GM12878 (cell line): ENCODE measurements at regions not wholly inside any gene's neighbourhood (a gene's known extent, or its start where the extent isn't known, plus 50 kb on each side); places are given as distances from the start of the nearest gene placed in this dataset.
A peak's percentile ranks its signal among the peaks of the same experiment; 100 is the strongest.

Experiments
- ATAC-seq: fragments of 200-7000 bp; cut with Tn5 transposase; 3 replicates; pipeline ENCODE4 v1.9.1; 2020; ENCODE audit warnings: mild to moderate bottlenecking, moderate library complexity
- BruUV-seq: library from RNA; stranded (reverse); fragments of 400-500 nt; replicated peaks from 2 replicates; lab custom pipeline; 2021; lab: Mats Ljungman, UMichigan
- CTCF ChIA-PET: fragments of 300-600 bp; sonication (Branson Sonifier 250); formaldehyde crosslinking; extraction: SDS; loops from one replicate; lab custom pipeline; 2021; ENCODE audit warnings: inconsistent platforms; lab: Yijun Ruan, JAX
- POLR2A ChIA-PET: fragments of 350-600 bp; formaldehyde crosslinking; extraction: SDS; loops from one replicate; lab custom pipeline; 2021; ENCODE audit warnings: inconsistent platforms; lab: Charles Lee
- RAD21 ChIA-PET: fragments of 300-600 bp; sonication (Branson Sonifier 250); formaldehyde crosslinking; loops from one replicate; lab custom pipeline; 2023; ENCODE audit warnings: antibody characterized with exemption; ENCODE audit not compliant: unreplicated experiment; lab: Charles Lee
- SMC1A ChIA-PET: fragments of 300-600 bp; sonication (Branson Sonifier 250); formaldehyde crosslinking; loops from one replicate; lab custom pipeline; 2023; ENCODE audit not compliant: unreplicated experiment, uncharacterized antibody; lab: Charles Lee
- DNase-seq: peaks from one replicate; pipeline ENCODE4 v3.0.0-alpha.2; 2011; ENCODE audit warnings: low read depth, low spot score
- FAIRE-seq: peaks from 3 replicates; lab custom pipeline; 2011; peaks lifted over from hg19 to GRCh38; lab: Jason Lieb, UNC
- H2AFZ ChIP-seq: 2 replicates; pipeline ENCODE4 v1.6.0; 2011; ENCODE audit warnings: low read depth, low read length, control low read depth; ENCODE audit not compliant: control insufficient read depth
- H3K27ac ChIP-seq: 2 replicates; pipeline ENCODE4 v1.5.1; 2011; ENCODE audit warnings: control low read depth; ENCODE audit not compliant: control insufficient read depth, insufficient read depth
- H3K27me3 ChIP-seq, 2 experiments: replicated peaks in 1 of 2; 2 replicates each; pipeline versions ENCODE4 v1.6.0 to v1.6.1; 2011; ENCODE audit warnings: low read length in 1 of 2; ENCODE audit not compliant: control insufficient read depth in 2 of 2, insufficient read depth in 2 of 2
- H3K36me3 ChIP-seq, 2 experiments: 2 replicates each; pipeline ENCODE4 v1.5.1; 2011; ENCODE audit warnings: low read length in 1 of 2; ENCODE audit not compliant: control insufficient read depth in 2 of 2, insufficient read depth in 2 of 2
- H3K4me1 ChIP-seq: 2 replicates; pipeline ENCODE4 v1.6.1; 2011; ENCODE audit warnings: mild to moderate bottlenecking, low read length, moderate library complexity, mixed read lengths; ENCODE audit not compliant: control insufficient read depth, insufficient read depth
- H3K4me2 ChIP-seq: 2 replicates; pipeline ENCODE4 v1.6.0; 2011; ENCODE audit warnings: control low read depth; ENCODE audit not compliant: control insufficient read depth, insufficient read depth
- H3K4me3 ChIP-seq: fragments of 200-600 bp; sonication (generic); 2 replicates; pipeline ENCODE4 v1.5.1; 2016
- H3K79me2 ChIP-seq: 2 replicates; pipeline ENCODE4 v1.6.0; 2011; ENCODE audit warnings: low read length; ENCODE audit not compliant: control insufficient read depth, insufficient read depth
- H3K9ac ChIP-seq: 2 replicates; pipeline ENCODE4 v1.8.0; 2011; ENCODE audit warnings: low read length, control low read depth, mixed read lengths; ENCODE audit not compliant: control insufficient read depth, insufficient read depth
- H3K9me3 ChIP-seq: replicated peaks from 3 replicates; pipeline ENCODE4 v1.5.1; 2011; ENCODE audit warnings: mild to moderate bottlenecking, low read length; ENCODE audit not compliant: control insufficient read depth, insufficient read depth
- H4K20me1 ChIP-seq: 2 replicates; pipeline ENCODE4 v1.6.0; 2011; ENCODE audit not compliant: control insufficient read depth, insufficient read depth
- MEF2B ChIP-seq: fragments of 450-650 bp; IDR thresholded peaks from 2 replicates; pipeline ENCODE4 v1.6.1; 2018; ENCODE audit warnings: mild to moderate bottlenecking, moderate library complexity; ENCODE audit not compliant: partially characterized antibody, poor library complexity, severe bottlenecking
- SMAD1 ChIP-seq: fragments of 450-650 bp; IDR thresholded peaks from 2 replicates; pipeline ENCODE4 v1.6.1; 2018; ENCODE audit warnings: mild to moderate bottlenecking, low read depth; ENCODE audit not compliant: partially characterized antibody
- SMAD5 ChIP-seq: IDR thresholded peaks from 2 replicates; pipeline ENCODE4 v1.6.1; 2016; ENCODE audit warnings: antibody characterized with exemption, low read depth
- SPI1 ChIP-seq: IDR thresholded peaks from 2 replicates; pipeline ENCODE4 v1.6.1; 2011; ENCODE audit warnings: low read depth, mild to moderate bottlenecking, low read length, moderate library complexity, borderline replicate concordance; ENCODE audit not compliant: insufficient read depth
- WGBS: methylation state at CpG from one replicate; pipeline ENCODE4 v1.1.6; 2016; ENCODE audit warnings: low lambda C conversion rate; ENCODE audit not compliant: insufficient replicate concordance, insufficient coverage; ENCODE audit errors: missing lambda C conversion rate; 5-methylcytosine and 5-hydroxymethylcytosine counted together
- in situ Hi-C: fragments of 300-500 bp; cut with MboI; formaldehyde crosslinking; loops from 9 replicates; pipeline ENCODE4 v1.14.3; 2018; ENCODE audit warnings: mixed read lengths
- intact Hi-C: fragments of 100-400 bp; cut with micrococcal nuclease; formaldehyde crosslinking; loops from one replicate; pipeline ENCODE4 v1.14.2; 2022; ENCODE audit not compliant: unreplicated experiment
- TF ChIP-seq, protein P1 (sequence below): fragments of 450-650 bp; IDR thresholded peaks from 2 replicates; pipeline ENCODE4 v1.6.1; 2017; ENCODE audit warnings: mild to moderate bottlenecking
- TF ChIP-seq, protein P2 (sequence below): fragments of 450-650 bp; IDR thresholded peaks from 2 replicates; pipeline ENCODE4 v1.6.1; 2016; ENCODE audit warnings: mild to moderate bottlenecking
- TF ChIP-seq, protein P3 (sequence below): IDR thresholded peaks from 2 replicates; pipeline ENCODE4 v1.6.1; 2012; ENCODE audit warnings: low read depth, low read length, improper control_type of control experiment
- TF ChIP-seq, protein P4 (sequence below): fragments of 450-650 bp; formaldehyde crosslinking; IDR thresholded peaks from 2 replicates; pipeline ENCODE4 v1.4.0; 2020; ENCODE audit warnings: mild to moderate bottlenecking, moderate library complexity
- TF ChIP-seq, protein P5 (sequence below): fragments of 450-650 bp; IDR thresholded peaks from 2 replicates; pipeline ENCODE4 v1.6.1; 2016; ENCODE audit warnings: mild to moderate bottlenecking

DNA sequence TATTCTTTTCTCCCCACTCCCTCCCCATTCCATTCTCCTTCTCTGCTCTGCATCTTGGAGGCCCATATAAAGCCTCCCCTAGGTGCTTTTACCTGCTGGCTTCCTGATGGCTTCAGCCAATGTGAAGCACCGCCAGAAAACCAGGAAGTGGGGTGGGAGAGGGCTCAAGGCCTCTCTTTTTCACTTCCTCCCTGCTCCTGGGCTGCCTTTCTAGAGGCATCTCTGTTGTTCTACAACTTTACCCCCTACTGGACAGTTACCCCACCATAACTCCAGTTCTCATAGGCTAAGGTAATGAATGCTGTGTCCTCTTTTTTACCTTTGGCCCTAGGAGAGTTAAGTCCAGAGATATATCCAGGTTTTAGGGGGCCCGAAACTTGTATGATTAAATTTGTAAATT is 62.4 kb upstream of the PPARGC1A start:
- ChIA-PET SMC1A (no interaction called here), POLR2A (no interaction called here), CTCF (no interaction called here), RAD21 (no interaction called here)
- H3K9ac ChIP-seq = no peak overlapping the region
- ATAC-seq = peak; percentile 33; the same call in 1 of the 3 replicates
- no peaks in the 10 kb centered on the region for H3K4me1 ChIP-seq
- H3K9me3 ChIP-seq = no peaks in the 10 kb centered on the region
- intact Hi-C loops (no loop called here), in situ Hi-C loops (no loop called here)
- no peaks in the 10 kb centered on the region for H3K79me2 ChIP-seq
- TF ChIP-seq SMAD5 (no peak), SPI1 (peak; percentile 67; the same call in 1 of the 2 replicates)
- no peak overlapping the region for H3K4me3 ChIP-seq
- no peak for DNase-seq
- no peak overlapping the region for H3K4me2 ChIP-seq
- 47% methylated on average over 2 of the region's 2 CpGs for WGBS
- no peak overlapping the region for H2AFZ ChIP-seq
- BruUV-seq = no TSS peak
- no peaks in the 10 kb centered on the region for H4K20me1 ChIP-seq
- H3K27me3 ChIP-seq = no peaks in the 10 kb centered on the region
- no peak overlapping the region for H3K27ac ChIP-seq
- no peak for FAIRE-seq
- no peaks in the 10 kb centered on the region for H3K36me3 ChIP-seq

DNA sequence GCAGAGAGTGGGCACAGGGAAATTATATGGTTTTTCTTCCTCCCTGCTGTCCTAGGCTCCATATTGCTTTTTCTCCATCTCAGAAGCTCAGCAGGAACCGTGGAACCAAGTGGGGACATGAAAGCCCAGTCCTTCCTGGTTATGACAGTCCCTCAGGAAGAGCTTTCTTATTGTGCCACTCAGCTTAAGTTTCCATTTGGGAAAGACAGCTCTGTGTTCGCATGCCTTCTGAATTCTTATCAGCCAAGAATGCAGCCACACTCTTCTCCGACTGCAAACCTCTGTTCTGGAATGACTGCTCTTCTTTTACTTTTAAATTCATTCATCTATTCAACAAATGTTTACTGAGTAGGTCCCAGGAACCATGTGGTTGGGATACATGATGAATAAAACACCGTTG is 58.0 kb upstream of the PPARGC1A start:
- Histone ChIP-seq H3K4me1 (no peaks in the 10 kb centered on the region), H3K27me3 (no peaks in the 10 kb centered on the region), H3K9me3 (no peaks in the 10 kb centered on the region), H3K36me3 (no peaks in the 10 kb centered on the region), H3K9ac (no peak overlapping the region), H4K20me1 (no peaks in the 10 kb centered on the region), H3K27ac (no peak overlapping the region), H3K79me2 (no peaks in the 10 kb centered on the region), H2AFZ (no peak overlapping the region), H3K4me2 (no peak overlapping the region), H3K4me3 (no peak overlapping the region)
- ChIA-PET POLR2A (no interaction called here), RAD21 (no interaction called here), CTCF (interaction anchor here (1.2 kb wide), 1 partner anchor 17 kb away, joined by 4 read pairs; no protein-coding TSS in a partner anchor), SMC1A (no interaction called here)
- no peak for DNase-seq
- FAIRE-seq = no peak
- no peak for ATAC-seq
- WGBS = 31% methylated on average over 4 of the region's 4 CpGs
- no TSS peak for BruUV-seq
- in situ Hi-C loops = no loop called here
- intact Hi-C loops = no loop called here
- TF ChIP-seq, protein P1, sequence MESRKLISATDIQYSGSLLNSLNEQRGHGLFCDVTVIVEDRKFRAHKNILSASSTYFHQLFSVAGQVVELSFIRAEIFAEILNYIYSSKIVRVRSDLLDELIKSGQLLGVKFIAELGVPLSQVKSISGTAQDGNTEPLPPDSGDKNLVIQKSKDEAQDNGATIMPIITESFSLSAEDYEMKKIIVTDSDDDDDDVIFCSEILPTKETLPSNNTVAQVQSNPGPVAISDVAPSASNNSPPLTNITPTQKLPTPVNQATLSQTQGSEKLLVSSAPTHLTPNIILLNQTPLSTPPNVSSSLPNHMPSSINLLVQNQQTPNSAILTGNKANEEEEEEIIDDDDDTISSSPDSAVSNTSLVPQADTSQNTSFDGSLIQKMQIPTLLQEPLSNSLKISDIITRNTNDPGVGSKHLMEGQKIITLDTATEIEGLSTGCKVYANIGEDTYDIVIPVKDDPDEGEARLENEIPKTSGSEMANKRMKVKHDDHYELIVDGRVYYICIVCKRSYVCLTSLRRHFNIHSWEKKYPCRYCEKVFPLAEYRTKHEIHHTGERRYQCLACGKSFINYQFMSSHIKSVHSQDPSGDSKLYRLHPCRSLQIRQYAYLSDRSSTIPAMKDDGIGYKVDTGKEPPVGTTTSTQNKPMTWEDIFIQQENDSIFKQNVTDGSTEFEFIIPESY = no peak
- TF ChIP-seq, protein P2, sequence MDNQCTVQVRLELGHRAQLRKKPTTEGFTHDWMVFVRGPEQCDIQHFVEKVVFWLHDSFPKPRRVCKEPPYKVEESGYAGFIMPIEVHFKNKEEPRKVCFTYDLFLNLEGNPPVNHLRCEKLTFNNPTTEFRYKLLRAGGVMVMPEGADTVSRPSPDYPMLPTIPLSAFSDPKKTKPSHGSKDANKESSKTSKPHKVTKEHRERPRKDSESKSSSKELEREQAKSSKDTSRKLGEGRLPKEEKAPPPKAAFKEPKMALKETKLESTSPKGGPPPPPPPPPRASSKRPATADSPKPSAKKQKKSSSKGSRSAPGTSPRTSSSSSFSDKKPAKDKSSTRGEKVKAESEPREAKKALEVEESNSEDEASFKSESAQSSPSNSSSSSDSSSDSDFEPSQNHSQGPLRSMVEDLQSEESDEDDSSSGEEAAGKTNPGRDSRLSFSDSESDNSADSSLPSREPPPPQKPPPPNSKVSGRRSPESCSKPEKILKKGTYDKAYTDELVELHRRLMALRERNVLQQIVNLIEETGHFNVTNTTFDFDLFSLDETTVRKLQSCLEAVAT = no peak
- TF ChIP-seq, protein P3, sequence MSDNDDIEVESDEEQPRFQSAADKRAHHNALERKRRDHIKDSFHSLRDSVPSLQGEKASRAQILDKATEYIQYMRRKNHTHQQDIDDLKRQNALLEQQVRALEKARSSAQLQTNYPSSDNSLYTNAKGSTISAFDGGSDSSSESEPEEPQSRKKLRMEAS = no peak
- TF ChIP-seq, protein P4, sequence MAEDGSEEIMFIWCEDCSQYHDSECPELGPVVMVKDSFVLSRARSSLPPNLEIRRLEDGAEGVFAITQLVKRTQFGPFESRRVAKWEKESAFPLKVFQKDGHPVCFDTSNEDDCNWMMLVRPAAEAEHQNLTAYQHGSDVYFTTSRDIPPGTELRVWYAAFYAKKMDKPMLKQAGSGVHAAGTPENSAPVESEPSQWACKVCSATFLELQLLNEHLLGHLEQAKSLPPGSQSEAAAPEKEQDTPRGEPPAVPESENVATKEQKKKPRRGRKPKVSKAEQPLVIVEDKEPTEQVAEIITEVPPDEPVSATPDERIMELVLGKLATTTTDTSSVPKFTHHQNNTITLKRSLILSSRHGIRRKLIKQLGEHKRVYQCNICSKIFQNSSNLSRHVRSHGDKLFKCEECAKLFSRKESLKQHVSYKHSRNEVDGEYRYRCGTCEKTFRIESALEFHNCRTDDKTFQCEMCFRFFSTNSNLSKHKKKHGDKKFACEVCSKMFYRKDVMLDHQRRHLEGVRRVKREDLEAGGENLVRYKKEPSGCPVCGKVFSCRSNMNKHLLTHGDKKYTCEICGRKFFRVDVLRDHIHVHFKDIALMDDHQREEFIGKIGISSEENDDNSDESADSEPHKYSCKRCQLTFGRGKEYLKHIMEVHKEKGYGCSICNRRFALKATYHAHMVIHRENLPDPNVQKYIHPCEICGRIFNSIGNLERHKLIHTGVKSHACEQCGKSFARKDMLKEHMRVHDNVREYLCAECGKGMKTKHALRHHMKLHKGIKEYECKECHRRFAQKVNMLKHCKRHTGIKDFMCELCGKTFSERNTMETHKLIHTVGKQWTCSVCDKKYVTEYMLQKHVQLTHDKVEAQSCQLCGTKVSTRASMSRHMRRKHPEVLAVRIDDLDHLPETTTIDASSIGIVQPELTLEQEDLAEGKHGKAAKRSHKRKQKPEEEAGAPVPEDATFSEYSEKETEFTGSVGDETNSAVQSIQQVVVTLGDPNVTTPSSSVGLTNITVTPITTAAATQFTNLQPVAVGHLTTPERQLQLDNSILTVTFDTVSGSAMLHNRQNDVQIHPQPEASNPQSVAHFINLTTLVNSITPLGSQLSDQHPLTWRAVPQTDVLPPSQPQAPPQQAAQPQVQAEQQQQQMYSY (CRISPR knock-in tag) = no peak
- no peak for TF ChIP-seq MEF2B
- TF ChIP-seq, protein P5, sequence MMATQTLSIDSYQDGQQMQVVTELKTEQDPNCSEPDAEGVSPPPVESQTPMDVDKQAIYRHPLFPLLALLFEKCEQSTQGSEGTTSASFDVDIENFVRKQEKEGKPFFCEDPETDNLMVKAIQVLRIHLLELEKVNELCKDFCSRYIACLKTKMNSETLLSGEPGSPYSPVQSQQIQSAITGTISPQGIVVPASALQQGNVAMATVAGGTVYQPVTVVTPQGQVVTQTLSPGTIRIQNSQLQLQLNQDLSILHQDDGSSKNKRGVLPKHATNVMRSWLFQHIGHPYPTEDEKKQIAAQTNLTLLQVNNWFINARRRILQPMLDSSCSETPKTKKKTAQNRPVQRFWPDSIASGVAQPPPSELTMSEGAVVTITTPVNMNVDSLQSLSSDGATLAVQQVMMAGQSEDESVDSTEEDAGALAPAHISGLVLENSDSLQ = no peak
- no peak for TF ChIP-seq SMAD1
